GM10266 (cell line): ENCODE measurements at regions not wholly inside any gene's neighbourhood (a gene's known extent, or its start where the extent isn't known, plus 50 kb on each side); places are given as distances from the start of the nearest gene placed in this dataset.

Experiments
- DNase-seq: peaks from one replicate; pipeline ENCODE4 v3.0.0; 2012; ENCODE audit errors: extremely low spot score
- TF ChIP-seq, protein P1 (sequence below): IDR thresholded peaks from 2 replicates; pipeline ENCODE4 v1.5.1; 2012; ENCODE audit warnings: mild to moderate bottlenecking, low read depth; ENCODE audit not compliant: control insufficient read depth, insufficient read depth; ENCODE audit errors: missing control alignments

DNA sequence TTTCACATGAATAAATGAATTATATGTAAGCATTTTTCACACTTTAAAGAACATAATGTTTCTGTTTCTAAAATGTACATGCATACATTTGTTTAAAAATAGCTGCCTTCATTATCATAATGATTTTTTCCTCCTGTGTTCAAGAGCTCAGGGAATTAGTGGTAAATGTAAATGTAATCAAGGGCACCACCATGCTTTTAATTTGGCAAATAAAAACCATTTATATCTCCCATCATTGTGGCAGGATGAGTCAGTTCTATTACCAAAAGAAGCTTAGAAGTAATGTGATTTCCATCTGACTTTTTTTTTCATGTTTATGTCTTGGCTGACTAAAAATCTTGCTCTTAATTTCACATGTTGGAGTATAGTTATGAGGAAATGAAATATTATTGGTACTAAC, 176.1 kb downstream of the GXYLT1 start:
- no peak for DNase-seq
- TF ChIP-seq, protein P1, sequence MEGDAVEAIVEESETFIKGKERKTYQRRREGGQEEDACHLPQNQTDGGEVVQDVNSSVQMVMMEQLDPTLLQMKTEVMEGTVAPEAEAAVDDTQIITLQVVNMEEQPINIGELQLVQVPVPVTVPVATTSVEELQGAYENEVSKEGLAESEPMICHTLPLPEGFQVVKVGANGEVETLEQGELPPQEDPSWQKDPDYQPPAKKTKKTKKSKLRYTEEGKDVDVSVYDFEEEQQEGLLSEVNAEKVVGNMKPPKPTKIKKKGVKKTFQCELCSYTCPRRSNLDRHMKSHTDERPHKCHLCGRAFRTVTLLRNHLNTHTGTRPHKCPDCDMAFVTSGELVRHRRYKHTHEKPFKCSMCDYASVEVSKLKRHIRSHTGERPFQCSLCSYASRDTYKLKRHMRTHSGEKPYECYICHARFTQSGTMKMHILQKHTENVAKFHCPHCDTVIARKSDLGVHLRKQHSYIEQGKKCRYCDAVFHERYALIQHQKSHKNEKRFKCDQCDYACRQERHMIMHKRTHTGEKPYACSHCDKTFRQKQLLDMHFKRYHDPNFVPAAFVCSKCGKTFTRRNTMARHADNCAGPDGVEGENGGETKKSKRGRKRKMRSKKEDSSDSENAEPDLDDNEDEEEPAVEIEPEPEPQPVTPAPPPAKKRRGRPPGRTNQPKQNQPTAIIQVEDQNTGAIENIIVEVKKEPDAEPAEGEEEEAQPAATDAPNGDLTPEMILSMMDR, result no peak

DNA sequence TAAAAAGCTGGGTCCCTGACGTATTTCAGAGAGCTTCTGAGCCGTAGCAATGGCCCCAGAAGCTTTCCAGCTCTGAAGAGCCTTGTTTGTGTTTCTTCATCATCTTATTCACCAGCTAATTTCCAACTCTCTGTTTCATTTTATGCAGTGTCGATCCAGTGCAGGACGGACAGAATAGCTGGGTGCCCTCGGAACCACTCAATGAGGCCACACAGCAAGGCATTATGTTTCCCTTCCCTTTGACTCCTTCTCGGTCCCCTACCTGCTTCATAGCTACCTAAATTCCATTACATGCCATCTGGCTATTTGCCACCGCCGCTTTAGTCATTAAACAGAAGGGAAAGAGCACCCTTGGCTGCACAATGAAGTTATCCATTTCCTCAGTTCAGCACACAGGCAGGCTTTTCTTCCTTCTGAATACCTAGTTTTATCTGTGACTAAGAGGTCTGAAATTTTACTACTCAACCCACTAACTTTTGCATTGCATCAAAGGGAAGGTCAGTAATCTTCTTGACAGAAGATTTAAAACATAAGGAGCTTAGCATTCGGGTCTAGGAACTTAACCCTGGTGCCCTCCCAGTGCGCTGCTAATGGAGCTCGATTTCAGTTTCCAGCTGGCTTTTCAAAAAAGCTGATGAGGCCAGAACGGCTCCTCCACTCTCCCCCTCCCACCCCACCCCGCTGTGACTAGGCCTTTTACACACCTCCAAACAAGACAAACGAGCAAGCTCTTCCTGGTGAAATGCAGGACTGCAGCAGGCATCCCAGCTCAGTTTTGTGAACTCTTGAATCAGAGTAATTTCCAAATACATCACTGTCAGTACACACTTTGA, 176.8 kb downstream of the GXYLT1 start:
- no peak for DNase-seq

DNA sequence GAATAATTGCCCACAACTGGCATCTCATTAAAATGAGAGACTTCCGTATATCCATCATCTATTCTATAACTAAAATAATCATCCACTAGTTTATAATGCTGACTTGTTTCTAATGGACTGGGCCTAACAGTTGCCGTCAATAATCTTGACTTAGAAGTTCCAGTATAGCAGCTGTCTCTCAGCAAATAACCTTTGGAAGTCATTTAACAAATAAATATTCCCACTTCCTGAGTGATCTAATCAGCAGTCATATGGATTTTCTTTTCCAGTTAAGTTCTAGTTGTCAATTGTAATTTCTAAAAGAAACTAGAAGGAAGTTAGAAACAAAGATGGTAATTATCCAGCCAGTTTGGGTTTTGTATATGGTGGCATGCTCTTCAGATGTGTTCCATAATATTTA, 177.8 kb downstream of the GXYLT1 start:
- TF ChIP-seq, protein P1, result no peak

More for the DNA sequence above, 176.8 kb downstream of the GXYLT1 start:
- TF ChIP-seq, protein P1, result no peak

DNA sequence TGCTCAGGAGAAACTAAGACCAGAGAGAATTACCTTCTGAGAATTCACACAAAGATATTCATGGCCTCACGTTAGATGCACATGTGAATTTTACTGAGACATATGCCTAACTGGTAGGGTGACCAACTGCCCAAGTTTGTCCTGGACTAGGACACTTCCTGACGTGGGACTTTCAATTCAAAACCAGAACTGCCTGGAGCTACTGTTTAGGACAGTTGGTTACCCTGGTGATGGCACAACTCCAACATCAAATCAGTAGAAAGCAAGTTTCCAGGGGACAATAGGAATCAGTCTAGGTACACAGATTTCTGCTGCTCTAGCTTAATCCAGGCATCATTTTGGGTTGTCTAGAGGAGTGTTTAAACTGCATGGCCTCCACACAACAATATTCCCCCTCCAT, 178.7 kb downstream of the GXYLT1 start:
- no peak for DNase-seq
- TF ChIP-seq, protein P1, result no peak

More for the DNA sequence above, 177.8 kb downstream of the GXYLT1 start:
- DNase-seq, result no peak

DNA sequence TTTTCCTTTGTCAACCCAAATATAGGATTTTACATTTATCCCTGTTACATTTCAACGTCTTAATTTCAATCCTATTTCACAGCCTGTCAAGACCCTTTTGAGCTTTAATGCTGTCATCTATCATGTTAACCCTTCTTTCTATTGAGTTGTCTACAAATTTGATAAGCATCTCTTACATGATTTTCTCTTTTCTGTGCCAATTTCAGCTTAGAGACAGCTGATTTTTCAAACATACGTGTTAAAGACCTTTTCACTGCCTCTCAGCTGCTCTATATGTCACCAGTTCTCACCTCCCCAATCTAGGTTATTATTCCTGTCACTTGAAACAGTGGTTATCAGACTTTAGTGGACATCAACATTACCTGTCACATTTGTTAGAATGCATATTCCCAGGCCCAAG, 181.3 kb downstream of the GXYLT1 start:
- TF ChIP-seq, protein P1, result no peak
- DNase-seq, result no peak

DNA sequence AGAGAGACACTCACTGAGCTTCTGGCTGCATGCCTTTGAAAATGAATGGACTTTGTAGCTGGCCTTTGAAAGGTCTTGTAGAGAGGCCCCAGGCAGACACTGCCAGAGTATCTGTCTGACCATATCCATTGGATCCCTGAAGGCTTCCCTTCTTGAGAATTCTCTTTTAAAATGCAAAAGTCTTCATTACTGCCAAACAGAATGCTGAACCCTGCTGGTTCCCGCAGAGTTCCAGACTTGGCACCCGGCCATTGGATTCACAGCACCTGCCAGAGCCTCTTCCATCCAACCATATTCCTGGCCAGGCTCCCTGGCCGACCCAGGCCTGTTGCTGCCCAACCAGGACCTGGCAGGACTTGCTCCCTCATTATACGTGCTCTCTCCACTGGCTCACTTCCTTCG, 182.5 kb downstream of the GXYLT1 start:
- DNase-seq, result no peak
- TF ChIP-seq, protein P1, result no peak

DNA sequence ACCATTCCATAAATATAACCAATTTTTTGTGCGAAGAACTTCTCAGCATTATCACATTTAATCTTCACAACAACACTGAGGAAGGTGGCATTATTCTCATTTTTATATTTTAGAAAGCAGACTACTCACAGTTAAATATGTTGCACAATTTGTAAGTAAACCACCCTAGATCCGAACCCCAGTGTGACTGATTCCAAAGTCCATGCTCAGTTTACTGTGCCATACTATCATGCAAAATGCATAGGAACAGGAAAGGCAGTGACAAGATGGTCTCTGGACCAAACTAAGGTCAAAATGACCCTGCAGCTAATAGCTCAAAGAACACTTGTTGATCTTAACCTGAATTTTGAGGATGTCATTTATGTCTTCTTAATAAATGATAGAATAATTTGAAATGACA, 185.4 kb downstream of the GXYLT1 start:
- DNase-seq, result no peak
- TF ChIP-seq, protein P1, result no peak
